Activated CD8-positive, alpha-beta T cell treated with anti-CD3 and anti-CD28 coated beads for 36 hours (primary cell): ENCODE measurements at regions not wholly inside any gene's neighbourhood (a gene's known extent, or its start where the extent isn't known, plus 50 kb on each side); places are given as distances from the start of the nearest gene placed in this dataset.

ENCODE experiments used
- ATAC-seq: fragments of 200-7000 bp; cut with Tn5 transposase; one replicate; pipeline ENCODE4 v1.10.0; 2021; ENCODE audit warnings: mild to moderate bottlenecking, moderate library complexity
- CTCF ChIA-PET: fragments of 350-600 bp; sonication (Branson Sonifier 250); formaldehyde crosslinking; loops from one replicate; lab custom pipeline; 2021; ENCODE audit warnings: antibody characterized with exemption; lab: Charles Lee
- POLR2A ChIA-PET: fragments of 350-600 bp; sonication (Branson Sonifier 250); formaldehyde crosslinking; loops from one replicate; lab custom pipeline; 2021; ENCODE audit warnings: antibody characterized with exemption; lab: Charles Lee
- DNase-seq: peaks from one replicate; pipeline ENCODE4 v3.0.0-alpha.2; 2020
- H3K27ac Mint-ChIP-seq: one replicate; pipeline ENCODE4 v1.8.0; 2021; ENCODE audit warnings: mild to moderate bottlenecking, mixed read lengths
- H3K27me3 Mint-ChIP-seq: one replicate; pipeline ENCODE4 v1.8.0; 2021; ENCODE audit warnings: mixed read lengths
- H3K36me3 Mint-ChIP-seq: one replicate; pipeline ENCODE4 v1.8.0; 2021; ENCODE audit warnings: low read depth, mixed read lengths
- H3K4me1 Mint-ChIP-seq: one replicate; pipeline ENCODE4 v1.8.0; 2021; ENCODE audit warnings: low read depth, mixed read lengths
- H3K4me3 Mint-ChIP-seq: one replicate; pipeline ENCODE4 v1.8.0; 2021; ENCODE audit warnings: mild to moderate bottlenecking, moderate library complexity, mixed read lengths
- H3K9me3 Mint-ChIP-seq: one replicate; pipeline ENCODE4 v1.8.0; 2021; ENCODE audit warnings: mixed read lengths
- intact Hi-C: fragments of 100-400 bp; cut with micrococcal nuclease; formaldehyde crosslinking; loops from one replicate; pipeline ENCODE4 v1.10.0; 2022
- TF ChIP-seq, protein P1 (sequence below): fragments of 200-600 bp; IDR thresholded peaks from one replicate; pipeline ENCODE4 v1.8.0; 2022; ENCODE audit warnings: antibody characterized with exemption, mild to moderate bottlenecking

DNA sequence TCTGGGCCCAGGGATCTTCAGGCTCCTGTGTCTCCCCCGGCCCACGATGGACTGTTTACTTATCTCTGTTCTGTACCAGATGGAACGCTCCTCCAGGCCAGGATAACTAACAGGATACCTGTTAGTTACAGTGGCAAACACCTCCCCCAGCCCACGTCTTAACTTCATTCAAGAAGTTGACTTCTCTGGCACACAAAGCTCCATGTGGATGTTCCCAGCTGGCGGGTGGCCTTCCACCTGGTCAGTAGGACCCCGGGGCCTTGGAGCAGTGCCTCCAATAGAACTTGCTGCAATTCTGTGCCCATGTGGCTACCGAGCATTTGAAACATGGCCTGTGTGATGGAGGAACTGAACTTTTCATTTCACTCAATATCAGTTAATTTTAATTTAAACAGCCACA, 165.1 kb upstream of the GLI2 start:
- H3K4me1 Mint-ChIP-seq: no peaks in the 10 kb centered on the region
- TF ChIP-seq, protein P1, sequence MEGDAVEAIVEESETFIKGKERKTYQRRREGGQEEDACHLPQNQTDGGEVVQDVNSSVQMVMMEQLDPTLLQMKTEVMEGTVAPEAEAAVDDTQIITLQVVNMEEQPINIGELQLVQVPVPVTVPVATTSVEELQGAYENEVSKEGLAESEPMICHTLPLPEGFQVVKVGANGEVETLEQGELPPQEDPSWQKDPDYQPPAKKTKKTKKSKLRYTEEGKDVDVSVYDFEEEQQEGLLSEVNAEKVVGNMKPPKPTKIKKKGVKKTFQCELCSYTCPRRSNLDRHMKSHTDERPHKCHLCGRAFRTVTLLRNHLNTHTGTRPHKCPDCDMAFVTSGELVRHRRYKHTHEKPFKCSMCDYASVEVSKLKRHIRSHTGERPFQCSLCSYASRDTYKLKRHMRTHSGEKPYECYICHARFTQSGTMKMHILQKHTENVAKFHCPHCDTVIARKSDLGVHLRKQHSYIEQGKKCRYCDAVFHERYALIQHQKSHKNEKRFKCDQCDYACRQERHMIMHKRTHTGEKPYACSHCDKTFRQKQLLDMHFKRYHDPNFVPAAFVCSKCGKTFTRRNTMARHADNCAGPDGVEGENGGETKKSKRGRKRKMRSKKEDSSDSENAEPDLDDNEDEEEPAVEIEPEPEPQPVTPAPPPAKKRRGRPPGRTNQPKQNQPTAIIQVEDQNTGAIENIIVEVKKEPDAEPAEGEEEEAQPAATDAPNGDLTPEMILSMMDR: no peak
- intact Hi-C loops: no loop called here
- H3K4me3 Mint-ChIP-seq: no peak overlapping the region
- no peak overlapping the region for H3K27ac Mint-ChIP-seq
- H3K36me3 Mint-ChIP-seq: no peaks in the 10 kb centered on the region
- POLR2A ChIA-PET: no interaction called here
- H3K27me3 Mint-ChIP-seq: peaks cover 3% of the 10 kb centered on the region
- H3K9me3 Mint-ChIP-seq: no peaks in the 10 kb centered on the region
- CTCF ChIA-PET: no interaction called here
- DNase-seq (no peak), ATAC-seq (no peak)

DNA sequence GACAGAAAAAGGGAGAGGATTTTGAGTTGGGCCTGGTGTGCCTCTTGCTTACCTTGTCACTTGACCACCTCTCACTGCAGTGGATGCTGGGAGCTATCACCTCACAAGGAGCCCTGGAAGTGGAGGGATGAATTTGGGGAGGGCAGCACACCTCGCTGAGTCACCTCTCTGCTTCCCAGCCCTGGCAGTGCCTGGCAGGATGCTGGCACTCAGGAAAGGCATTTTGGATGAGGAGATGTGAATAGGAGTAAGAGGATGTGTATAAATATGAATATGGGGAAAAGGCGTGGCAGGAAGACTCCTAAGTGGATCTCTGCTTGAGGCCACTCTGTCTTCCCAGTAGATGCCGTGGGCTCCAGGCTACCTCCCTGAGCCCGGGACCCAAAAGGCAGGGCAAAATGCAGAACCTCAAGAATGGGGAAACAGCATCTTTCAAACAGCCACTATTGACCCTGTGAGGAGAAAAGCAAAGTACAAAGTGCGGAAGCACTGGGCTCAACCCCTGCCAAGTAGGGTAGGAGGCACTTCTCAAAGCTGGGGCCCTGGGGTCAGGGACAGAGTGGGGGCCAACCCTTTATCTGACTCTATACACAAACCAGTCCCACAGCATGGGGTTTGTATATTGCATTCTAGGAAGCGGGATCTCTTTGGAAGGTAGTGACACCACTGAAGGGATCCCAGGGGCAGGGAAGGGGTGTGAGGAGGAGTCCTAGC, 164.5 kb upstream of the GLI2 start:
- H3K4me3 Mint-ChIP-seq: no peak overlapping the region
- H3K36me3 Mint-ChIP-seq: no peaks in the 10 kb centered on the region
- H3K27ac Mint-ChIP-seq: no peak overlapping the region
- H3K9me3 Mint-ChIP-seq: no peaks in the 10 kb centered on the region
- intact Hi-C loops: no loop called here
- H3K27me3 Mint-ChIP-seq: peaks cover 7% of the 10 kb centered on the region
- TF ChIP-seq, protein P1: no peak
- ATAC-seq: no peak
- CTCF ChIA-PET: no interaction called here
- no peaks in the 10 kb centered on the region for H3K4me1 Mint-ChIP-seq
- POLR2A ChIA-PET: no interaction called here
- DNase-seq: no peak

DNA sequence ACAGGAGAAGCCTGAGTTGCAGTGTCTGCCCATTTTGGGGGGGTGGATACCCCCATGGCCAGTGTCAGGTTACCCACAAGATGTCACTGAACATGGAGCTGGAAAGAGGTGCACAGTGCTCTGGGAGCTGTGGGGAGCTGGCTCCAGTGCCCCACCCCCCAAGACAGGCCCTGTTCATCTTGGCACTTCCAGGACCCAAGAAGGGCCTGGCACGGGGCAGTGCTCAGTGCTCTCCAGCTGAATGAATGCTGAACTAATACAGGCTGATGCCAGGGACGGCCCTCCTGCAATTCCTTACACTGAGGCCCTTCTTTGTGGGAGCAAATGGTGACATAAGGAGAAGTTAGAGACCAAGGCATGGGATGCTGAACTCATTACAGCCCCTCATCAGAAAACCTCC, 163.4 kb upstream of the GLI2 start:
- no peaks in the 10 kb centered on the region for H3K9me3 Mint-ChIP-seq
- CTCF ChIA-PET: no interaction called here
- ATAC-seq (no peak), DNase-seq (no peak)
- no peak overlapping the region for H3K4me3 Mint-ChIP-seq
- no peaks in the 10 kb centered on the region for H3K36me3 Mint-ChIP-seq
- no peaks in the 10 kb centered on the region for H3K4me1 Mint-ChIP-seq
- POLR2A ChIA-PET: no interaction called here
- peaks cover 11% of the 10 kb centered on the region for H3K27me3 Mint-ChIP-seq
- TF ChIP-seq, protein P1: no peak
- H3K27ac Mint-ChIP-seq: no peak overlapping the region
- intact Hi-C loops: no loop called here

DNA sequence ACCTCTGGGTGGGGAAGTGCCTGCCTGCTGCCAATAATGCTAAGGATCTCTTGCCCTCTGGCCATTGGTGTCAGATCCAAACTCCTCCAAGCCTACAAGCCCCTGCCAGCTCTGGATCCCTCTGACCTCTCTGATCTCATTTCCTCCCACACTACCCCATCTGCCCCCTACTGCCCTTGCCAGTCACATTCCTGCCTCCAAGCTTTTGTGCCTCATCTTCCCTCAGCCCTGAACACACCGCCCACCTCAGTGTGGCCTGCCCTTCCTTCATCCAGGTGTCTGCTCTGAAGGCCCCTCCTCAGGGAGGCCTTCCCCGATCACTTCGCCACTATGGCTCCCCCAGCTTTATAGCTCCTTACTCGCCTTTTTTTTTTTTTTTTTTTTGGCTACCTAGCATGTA, 161.0 kb upstream of the GLI2 start:
- ChIA-PET CTCF (no interaction called here), POLR2A (no interaction called here)
- peaks cover 14% of the 10 kb centered on the region for H3K27me3 Mint-ChIP-seq

DNA sequence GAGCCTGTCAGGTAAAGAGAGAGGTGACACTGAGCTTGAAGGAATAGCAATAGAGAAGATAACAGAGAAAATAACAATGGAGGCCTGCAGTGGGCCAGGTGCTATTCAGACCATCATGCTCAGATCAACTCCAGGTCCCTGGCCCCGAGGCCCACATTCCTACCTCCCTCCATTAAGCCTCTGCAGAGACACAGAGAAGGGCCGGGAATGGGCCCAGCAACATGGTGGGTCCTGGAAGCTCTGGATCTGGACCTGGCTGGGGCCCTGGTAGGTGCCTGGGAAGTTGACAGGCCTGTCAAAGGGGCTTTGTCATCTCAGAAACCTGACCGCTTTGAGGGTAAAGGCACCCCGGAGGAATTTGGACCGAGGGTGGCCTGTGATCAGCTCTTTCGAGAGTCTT, 159.7 kb upstream of the GLI2 start:
- Mint-ChIP-seq H3K36me3 (no peaks in the 10 kb centered on the region), H3K9me3 (no peaks in the 10 kb centered on the region), H3K27ac (no peak overlapping the region)

More for the DNA sequence above, 161.0 kb upstream of the GLI2 start:
- Mint-ChIP-seq H3K36me3 (no peaks in the 10 kb centered on the region), H3K4me1 (no peaks in the 10 kb centered on the region), H3K27ac (no peak overlapping the region), H3K9me3 (no peaks in the 10 kb centered on the region), H3K4me3 (no peak overlapping the region)
- ATAC-seq (no peak), DNase-seq (no peak)
- intact Hi-C loops: no loop called here
- TF ChIP-seq, protein P1: no peak

More for the DNA sequence above, 159.7 kb upstream of the GLI2 start:
- H3K4me1 Mint-ChIP-seq: no peaks in the 10 kb centered on the region
- POLR2A ChIA-PET: no interaction called here
- H3K4me3 Mint-ChIP-seq: no peak overlapping the region
- DNase-seq: no peak
- peaks cover 16% of the 10 kb centered on the region for H3K27me3 Mint-ChIP-seq
- TF ChIP-seq, protein P1: no peak
- no peak for ATAC-seq
- CTCF ChIA-PET: no interaction called here
- intact Hi-C loops: no loop called here
